GM19351 (cell line): ENCODE measurements at regions not wholly inside any gene's neighbourhood (a gene's known extent, or its start where the extent isn't known, plus 50 kb on each side); places are given as distances from the start of the nearest gene placed in this dataset.

Experiments used
- ATAC-seq: cut with Tn5 transposase; IDR thresholded peaks from one replicate; pipeline ENCODE4 v1.9.1; 2021; ENCODE audit warnings: mild to moderate bottlenecking, moderate library complexity; ENCODE audit not compliant: unreplicated experiment

DNA sequence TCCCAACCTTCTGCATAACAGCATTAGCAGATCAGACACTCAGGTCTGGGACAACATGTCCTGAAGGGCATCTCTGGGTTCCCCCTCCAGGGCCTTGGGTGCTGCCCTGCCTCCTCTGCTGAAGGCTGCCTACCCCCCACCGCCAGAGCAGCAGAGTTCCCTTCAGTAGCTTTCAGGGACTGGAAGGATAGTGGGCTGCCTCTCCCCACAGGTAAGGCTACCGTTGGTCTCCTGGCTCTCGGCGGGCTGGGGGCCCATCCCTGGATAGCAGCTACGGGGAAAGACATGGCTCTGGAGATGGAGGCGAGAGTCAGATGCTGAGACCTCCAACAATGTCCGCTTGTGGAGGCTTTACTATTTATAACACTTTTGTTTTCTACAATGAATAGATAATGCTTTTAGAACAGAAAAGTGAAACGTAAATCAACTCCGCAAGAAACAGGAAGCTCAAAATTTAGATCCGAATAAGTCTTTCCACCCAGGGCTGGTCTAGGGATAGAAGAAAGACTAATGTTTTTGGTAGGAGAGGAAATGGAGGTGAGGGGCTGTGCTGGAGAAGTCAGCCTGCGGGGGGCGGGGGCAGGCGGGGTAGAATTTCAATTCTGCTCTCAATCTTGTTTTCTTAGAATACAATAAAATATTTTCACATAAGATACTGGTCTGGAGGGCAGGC is 58.4 kb downstream of the ARL4C start:
- ATAC-seq = no peak

DNA sequence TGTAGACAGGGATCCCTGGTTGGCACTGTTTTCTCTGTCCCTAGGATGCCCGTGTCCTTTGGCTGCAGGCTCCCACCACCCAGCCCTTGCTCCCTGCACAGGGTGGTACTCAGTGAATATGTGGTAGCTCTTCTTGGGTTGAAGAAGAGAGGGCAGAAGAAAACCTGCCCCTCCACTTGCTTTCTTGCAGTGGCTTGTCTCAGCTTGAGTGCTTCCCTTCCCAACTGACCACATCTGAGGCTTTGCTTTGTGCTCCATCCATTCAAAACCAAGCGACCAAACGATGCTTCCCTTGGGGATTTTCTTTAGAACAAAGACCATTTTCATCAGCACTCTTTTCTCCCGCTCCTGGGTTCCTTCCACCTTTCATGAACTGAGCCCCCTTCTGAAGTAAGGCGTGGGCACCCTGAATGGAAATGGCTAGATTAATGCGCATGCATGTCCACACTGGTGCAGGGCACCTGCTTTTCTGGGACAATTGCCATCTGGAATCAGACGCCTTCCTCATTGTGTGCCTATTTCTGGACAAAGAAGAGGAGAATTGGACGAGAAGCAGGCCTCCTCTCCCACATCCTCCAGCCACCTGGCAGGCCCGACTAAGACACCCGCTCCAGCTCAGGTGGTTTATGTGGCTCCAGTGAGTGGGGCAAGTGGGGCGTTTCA is 59.1 kb downstream of the ARL4C start:
- no peak for ATAC-seq

DNA sequence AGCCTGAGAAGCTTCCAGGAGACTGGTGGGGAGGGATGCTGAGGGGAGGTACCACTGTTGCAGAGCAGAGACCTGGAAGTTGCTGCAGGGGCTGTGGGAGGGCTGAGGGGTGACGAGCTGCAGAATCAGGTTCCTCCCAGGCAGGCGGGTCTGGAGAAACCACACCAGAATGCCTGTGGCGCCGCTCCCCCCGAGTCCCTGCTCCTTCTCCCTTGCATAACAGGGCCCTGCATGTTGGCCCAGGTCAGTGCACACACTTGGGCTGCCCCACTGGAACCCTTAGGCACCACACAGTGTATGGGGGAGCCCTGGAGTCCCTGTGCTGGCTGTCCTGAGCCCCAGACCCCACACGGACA is 60.4 kb downstream of the ARL4C start:
- no peak for ATAC-seq

DNA sequence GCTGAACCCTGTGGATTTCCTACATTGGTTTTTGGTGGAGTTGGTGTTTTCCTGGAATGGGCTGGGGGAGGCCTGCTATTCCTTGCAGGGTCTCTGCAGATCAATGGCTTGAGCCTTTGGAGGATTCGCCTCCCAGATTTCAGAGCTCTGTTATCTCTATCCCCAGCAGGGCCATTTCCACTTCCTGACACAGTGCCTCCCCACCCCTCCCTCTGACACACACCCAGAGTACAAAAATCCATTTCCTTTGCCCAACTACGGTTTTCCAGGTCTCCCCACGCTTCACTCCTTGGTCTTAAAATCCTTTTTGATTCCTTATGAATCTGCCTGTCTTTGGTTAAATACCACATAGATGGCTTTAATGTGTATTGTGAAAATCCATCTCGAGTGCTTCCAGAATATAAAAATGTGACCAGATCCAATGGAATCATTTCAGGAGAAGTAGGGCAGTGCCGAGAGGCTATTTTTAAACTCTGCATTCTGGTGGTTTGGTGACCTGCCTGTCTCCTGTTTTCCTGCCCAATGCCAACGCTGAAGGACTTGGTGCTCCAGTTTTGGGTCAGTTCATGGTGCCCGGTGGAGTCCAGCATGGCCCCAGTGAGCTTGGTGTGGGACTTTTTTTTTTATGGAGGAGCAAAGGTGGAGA is 60.9 kb downstream of the ARL4C start:
- ATAC-seq = no peak

DNA sequence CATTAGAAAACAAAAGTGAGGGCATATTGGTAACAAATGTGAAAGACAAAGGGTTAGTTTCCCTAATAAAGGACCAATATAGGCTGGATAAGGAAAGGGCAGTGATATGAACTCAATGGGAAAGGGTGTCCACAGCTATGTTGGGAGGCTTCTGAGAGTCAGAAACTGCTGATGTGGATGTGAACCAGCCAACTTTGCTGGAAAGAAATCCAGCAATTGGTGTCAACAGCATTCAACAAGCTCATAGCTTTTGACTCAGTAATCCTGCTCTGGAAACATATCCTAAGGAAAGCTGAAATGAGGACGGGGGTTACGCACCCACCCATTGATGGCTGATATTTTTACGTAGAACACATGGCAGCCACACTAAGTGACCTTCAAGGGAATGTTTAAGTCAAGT is 63.7 kb downstream of the ARL4C start:
- ATAC-seq = no peak

GRCh38 chr2:234430871-234431270 is 66.0 kb downstream of the ARL4C start:
- ATAC-seq = no peak

DNA sequence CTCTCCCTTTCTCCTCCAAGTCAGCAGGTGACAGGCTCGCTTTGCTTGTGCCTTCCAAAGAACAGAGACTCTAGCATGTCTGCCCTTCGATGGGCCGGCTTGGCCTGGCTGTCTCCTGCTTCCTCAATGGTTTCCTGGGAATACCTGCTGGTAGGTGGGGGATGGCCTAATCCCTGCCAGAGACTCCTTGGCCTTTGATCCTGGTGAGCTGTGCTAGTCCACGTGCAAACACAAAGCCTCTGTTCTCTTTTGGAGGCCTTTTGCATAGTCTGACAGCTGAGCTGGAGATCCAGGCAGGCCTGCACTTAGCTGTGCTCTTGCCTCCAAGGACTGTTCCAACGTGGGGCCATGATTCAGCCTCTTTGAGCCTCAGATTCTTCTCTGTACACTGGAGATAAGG is 67.6 kb downstream of the ARL4C start:
- ATAC-seq = no peak

DNA sequence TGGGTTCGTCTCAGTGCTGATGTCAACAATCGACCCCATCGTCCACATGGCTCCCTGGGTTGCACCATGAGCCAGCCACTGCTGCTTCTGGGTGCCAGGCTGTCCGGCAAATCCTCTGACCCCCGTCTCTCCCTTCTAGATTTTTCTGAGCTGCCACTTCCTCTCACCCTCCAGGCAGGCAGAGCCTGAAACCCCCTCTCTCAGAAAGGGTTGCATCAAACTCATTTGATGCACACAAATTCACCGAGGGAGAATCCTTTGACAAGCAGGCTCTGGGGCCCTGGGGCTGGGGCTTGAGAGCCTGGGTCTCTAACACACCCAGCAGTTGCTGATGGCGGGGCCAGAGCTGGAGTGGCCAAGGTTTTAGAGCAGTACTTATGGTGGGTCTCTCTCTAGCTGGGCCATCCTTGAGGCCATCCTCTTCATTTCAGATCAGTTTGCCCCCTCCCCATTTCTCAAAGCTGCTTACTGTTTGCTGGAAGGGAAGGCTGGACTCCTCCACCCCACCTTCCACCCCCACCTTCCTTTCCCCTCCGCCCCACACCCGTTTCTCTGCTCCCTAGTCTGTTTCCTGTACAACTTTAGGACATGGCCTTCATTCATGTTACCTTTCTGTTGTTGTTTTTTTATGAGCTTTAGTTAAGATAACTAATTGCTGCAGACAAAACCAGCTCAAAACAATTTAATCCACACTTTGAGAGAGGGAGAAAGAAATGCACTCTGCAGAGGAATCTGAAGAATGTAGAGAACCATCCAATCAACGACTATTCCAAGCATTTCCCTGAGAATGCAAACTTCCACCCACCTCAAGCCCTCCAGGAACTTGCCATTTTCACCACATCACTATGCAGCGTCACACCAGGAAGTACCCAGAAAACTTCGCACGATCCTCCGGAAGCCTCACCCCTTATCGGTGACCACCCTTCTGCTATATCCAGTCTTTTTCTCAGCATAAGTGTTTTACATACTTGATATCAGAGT is 69.5 kb downstream of the ARL4C start:
- no peak for ATAC-seq

DNA sequence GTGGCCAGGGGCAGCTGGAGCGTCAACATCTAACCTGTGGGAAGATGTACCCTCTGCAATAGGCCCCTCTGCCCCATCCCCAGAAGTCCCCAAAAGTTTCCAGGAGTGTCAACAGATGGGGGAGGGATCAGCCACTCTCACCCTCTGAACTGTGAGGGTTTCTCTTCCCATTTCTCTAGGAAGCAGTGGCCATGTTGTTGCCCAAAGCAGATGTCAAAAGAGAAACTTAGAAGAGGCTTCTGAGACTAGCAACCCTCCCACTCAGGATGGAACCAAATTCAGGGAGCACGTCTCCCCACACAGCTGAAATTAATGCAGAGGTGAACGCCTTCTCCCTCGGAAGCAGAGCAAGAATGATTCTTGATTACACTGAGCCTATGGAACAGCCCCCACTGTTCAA is 70.3 kb downstream of the ARL4C start:
- ATAC-seq = no peak

- peak; percentile 74 for ATAC-seq
These were observed 71.0 kb downstream of the ARL4C start for GRCh38 chr2:234425639-234426603.

GRCh38 chr2:234423884-234424283 is 73.0 kb downstream of the ARL4C start:
- no peak for ATAC-seq

- no peak for ATAC-seq
These were observed 73.9 kb downstream of the ARL4C start for GRCh38 chr2:234422981-234423431.

- ATAC-seq = no peak
These were observed 74.6 kb downstream of the ARL4C start for GRCh38 chr2:234422273-234422732.

GRCh38 chr2:234420408-234420807 is 76.5 kb downstream of the ARL4C start:
- ATAC-seq = no peak

DNA sequence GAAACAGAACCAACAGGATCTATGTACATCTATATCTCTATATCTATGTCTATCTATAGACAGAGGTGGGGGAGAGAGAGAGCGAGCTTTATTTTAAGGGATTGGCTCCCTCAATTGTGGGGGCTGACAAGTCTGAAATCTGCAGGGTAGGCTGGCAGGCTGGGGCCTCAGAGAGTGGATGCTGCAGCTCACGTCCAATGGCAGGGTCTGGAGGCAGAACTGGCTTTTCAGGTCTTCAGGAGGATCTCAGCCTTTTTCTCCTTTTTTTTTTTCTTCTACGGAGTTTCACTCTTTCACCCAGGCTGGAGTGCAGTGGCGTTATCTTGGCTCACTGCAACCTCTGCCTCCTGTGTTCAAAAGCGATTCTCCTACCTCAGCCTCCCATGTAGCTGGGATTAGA is 77.2 kb downstream of the ARL4C start:
- ATAC-seq = no peak

- ATAC-seq = no peak
These were observed 81.2 kb downstream of the ARL4C start for GRCh38 chr2:234415706-234416105.

DNA sequence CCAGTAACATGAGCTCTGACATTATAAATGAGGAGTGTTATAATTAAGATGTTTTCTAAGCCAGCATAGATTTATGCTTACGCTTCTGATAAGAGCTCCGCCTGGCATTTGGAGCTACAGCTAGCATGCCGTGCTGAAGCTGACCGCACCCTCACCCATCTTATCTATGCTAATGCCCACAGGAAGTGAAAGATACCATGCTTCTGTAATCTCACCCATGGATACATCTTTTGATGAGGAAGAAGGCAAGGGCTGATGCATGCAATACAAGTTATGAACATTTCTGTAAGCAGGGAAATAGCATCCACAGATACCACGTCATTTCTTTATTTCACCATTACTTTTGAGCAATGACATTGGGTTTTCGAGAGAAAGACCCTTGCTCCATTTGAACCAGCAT is 82.3 kb downstream of the ARL4C start:
- no peak for ATAC-seq

DNA sequence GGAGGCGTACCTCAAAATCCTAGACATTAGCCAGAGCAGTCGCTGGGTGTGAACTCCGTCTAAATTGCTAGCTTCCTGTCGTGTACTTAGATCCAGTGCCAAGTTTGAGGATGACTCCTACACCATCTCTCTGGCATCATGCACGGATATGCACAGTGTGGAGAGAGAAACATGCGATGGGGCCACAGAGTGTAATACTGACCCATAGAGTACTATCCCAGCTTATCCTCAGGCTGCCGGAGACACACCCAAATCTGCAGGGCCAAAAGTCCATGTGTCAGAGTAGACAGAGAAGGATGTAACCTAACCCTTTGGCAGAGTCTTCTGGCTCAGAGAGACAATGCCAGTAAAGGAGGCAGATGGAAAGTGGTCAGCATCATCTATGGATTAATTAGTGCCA is 84.2 kb downstream of the ARL4C start:
- no peak for ATAC-seq

- peak; percentile 98 for ATAC-seq
These were observed 85.1 kb downstream of the ARL4C start for GRCh38 chr2:234411793-234412192.

- no peak for ATAC-seq
These were observed 86.4 kb downstream of the ARL4C start for GRCh38 chr2:234410526-234410925.
